Activated T-cell treated with anti-CD3 and anti-CD28 coated beads, Interleukin-2, amount 50 U/mL, for 72 hours (primary cell): ENCODE measurements at regions not wholly inside any gene's neighbourhood (a gene's known extent, or its start where the extent isn't known, plus 50 kb on each side); places are given as distances from the start of the nearest gene placed in this dataset.

Experiments used
- ATAC-seq, 2 donors: fragments of 150-1000 bp; cut with Tn5 transposase; replicated peaks in 1 of 2; 2 replicates each; pipeline ENCODE4 v1.10.0; 2021; ENCODE audit warnings: moderate library complexity in 2 of 2, mild to moderate bottlenecking in 1 of 2
- DNase-seq, 2 donors: peaks; one replicate each; pipeline ENCODE4 v3.0.0; 2021 to 2022; ENCODE audit warnings: mixed read lengths in 1 of 2
- H3K27ac Mint-ChIP-seq: one replicate; pipeline ENCODE4 v1.8.0; 2022; ENCODE audit warnings: mild to moderate bottlenecking, moderate library complexity, mixed read lengths
- H3K27me3 Mint-ChIP-seq: one replicate; pipeline ENCODE4 v1.8.0; 2022; ENCODE audit warnings: low read depth, mixed read lengths
- H3K36me3 Mint-ChIP-seq, 2 donors: one replicate each; pipeline ENCODE4 v1.8.0; 2022; ENCODE audit warnings: mixed read lengths in 2 of 2, mild to moderate bottlenecking in 1 of 2; ENCODE audit not compliant: insufficient read depth in 2 of 2
- H3K4me1 Mint-ChIP-seq: one replicate; pipeline ENCODE4 v1.8.0; 2022; ENCODE audit warnings: low read depth, mixed read lengths
- H3K4me3 Mint-ChIP-seq, 2 donors: one replicate each; pipeline ENCODE4 v1.8.0; 2022; ENCODE audit warnings: mild to moderate bottlenecking in 2 of 2, mixed read lengths in 2 of 2, moderate library complexity in 2 of 2
- H3K9me3 Mint-ChIP-seq, 2 donors: one replicate each; pipeline ENCODE4 v1.8.0; 2022; ENCODE audit warnings: mixed read lengths in 2 of 2

GRCh38 chr4:85257817-85258370 lies 217.1 kb upstream of the ARHGAP24 start:
- DNase-seq, result no peak
- Mint-ChIP-seq H3K4me3 (no peak overlapping the region), H3K27me3 (no peaks in the 10 kb centered on the region), H3K27ac (no peak overlapping the region), H3K9me3 (peaks cover 13 to 19% of the 10 kb centered on the region in 2 donors), H3K4me1 (no peaks in the 10 kb centered on the region), H3K36me3 (peaks cover 3 to 5% of the 10 kb centered on the region in 2 donors)
- ATAC-seq, result no peak

DNA sequence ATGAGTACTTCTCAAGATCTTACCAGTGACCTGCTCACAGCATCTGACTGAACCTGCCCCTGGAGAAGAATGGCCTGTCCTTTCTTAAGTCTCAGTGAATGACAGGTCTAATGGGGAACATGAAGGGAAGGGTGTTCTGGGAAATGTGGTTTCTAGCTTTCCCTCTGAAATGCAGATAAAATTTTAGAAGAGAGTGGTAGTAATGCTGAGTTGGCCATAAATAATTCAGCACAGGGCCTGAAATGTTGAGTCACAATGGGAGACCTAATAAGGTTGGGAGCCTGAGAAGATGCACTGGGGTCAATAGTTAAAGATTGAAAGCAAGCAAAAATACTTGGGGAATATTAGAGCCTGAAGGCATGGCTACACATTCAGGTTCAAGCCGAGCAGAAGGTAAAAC lies 214.9 kb upstream of the ARHGAP24 start:
- ATAC-seq, result no peak
- no peaks in the 10 kb centered on the region for H3K27me3 Mint-ChIP-seq
- no peaks in the 10 kb centered on the region for H3K4me1 Mint-ChIP-seq
- no peak overlapping the region for H3K4me3 Mint-ChIP-seq
- H3K27ac Mint-ChIP-seq, result no peak overlapping the region
- H3K36me3 Mint-ChIP-seq, result peaks cover 3 to 5% of the 10 kb centered on the region in 2 donors
- peaks cover 8 to 16% of the 10 kb centered on the region in 2 donors for H3K9me3 Mint-ChIP-seq
- no peak for DNase-seq

DNA sequence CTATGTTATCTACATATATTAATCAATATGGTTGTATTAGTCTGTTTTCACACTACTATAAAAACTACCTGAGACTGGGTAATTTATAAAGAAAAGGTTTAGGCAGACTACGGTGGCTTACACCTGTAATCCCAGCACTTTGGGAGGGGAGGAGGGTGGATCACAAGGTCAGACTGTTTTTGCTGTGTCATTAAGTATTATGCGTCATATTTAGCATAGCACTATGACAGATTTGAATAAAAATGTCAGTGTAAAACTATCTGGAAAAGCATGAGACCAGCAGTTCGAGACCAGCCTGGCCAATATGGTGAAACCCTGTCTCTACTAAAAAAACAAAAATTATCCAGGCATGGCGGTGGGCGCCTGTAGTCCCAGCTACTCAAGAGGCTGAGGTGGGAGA lies 209.7 kb upstream of the ARHGAP24 start:
- Mint-ChIP-seq H3K4me1 (no peaks in the 10 kb centered on the region), H3K36me3 (no peaks in the 10 kb centered on the region), H3K27me3 (no peaks in the 10 kb centered on the region), H3K9me3 (peaks cover 4 to 7% of the 10 kb centered on the region in 2 donors), H3K4me3 (no peak overlapping the region), H3K27ac (no peak overlapping the region)
- ATAC-seq (no peak), DNase-seq (no peak)

GRCh38 chr4:85268188-85268587 lies 206.8 kb upstream of the ARHGAP24 start:
- no peaks in the 10 kb centered on the region for H3K36me3 Mint-ChIP-seq
- no peak overlapping the region for H3K27ac Mint-ChIP-seq
- no peak overlapping the region for H3K4me3 Mint-ChIP-seq
- no peaks in the 10 kb centered on the region for H3K27me3 Mint-ChIP-seq
- peaks cover 8 to 12% of the 10 kb centered on the region in 2 donors for H3K9me3 Mint-ChIP-seq
- DNase-seq, result no peak
- no peaks in the 10 kb centered on the region for H3K4me1 Mint-ChIP-seq
- ATAC-seq, result no peak

GRCh38 chr4:85268961-85269360 lies 206.0 kb upstream of the ARHGAP24 start:
- Mint-ChIP-seq H3K36me3 (no peaks in the 10 kb centered on the region), H3K9me3 (peaks cover 8 to 15% of the 10 kb centered on the region in 2 donors), H3K4me3 (no peak overlapping the region), H3K27ac (no peak overlapping the region), H3K27me3 (no peaks in the 10 kb centered on the region), H3K4me1 (no peaks in the 10 kb centered on the region)
- ATAC-seq (no peak), DNase-seq (no peak)

- no peak for DNase-seq
- Mint-ChIP-seq H3K4me3 (no peak overlapping the region), H3K36me3 (no peaks in the 10 kb centered on the region), H3K9me3 (peaks cover 9 to 16% of the 10 kb centered on the region in 2 donors), H3K27ac (no peak overlapping the region), H3K27me3 (no peaks in the 10 kb centered on the region), H3K4me1 (no peaks in the 10 kb centered on the region)
- no peak for ATAC-seq
Measured at GRCh38 chr4:85274955-85275354, 200.0 kb upstream of the ARHGAP24 start.

- Mint-ChIP-seq H3K4me3 (no peak overlapping the region), H3K9me3 (no peaks in the 10 kb centered on the region), H3K27ac (no peak overlapping the region), H3K36me3 (no peaks in the 10 kb centered on the region), H3K4me1 (no peaks in the 10 kb centered on the region), H3K27me3 (no peaks in the 10 kb centered on the region)
- DNase-seq (no peak), ATAC-seq (no peak)
Measured at GRCh38 chr4:85280963-85281362, 194.0 kb upstream of the ARHGAP24 start.

DNA sequence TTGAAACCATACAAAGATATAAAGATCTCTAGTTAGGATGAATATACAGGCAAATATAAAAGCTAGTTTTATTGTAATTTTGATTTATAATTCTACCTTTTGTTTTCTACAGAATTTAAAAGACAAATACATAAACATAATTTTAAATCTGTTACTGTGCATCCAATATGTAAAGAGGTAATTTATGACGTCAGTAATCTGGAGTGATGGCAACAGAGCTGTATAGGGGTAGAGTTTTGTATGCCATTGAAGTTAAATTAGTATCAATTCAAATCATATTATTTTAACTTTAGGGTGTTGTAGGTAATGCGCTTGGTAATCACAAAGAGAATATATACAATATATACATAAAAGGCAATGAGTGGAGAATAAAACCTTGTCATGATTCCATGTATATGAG lies 183.7 kb upstream of the ARHGAP24 start:
- H3K4me1 Mint-ChIP-seq, result no peaks in the 10 kb centered on the region

GRCh38 chr4:85298037-85298436 lies 176.9 kb upstream of the ARHGAP24 start:
- Mint-ChIP-seq H3K36me3 (no peaks in the 10 kb centered on the region), H3K27me3 (no peaks in the 10 kb centered on the region), H3K9me3 (peaks cover 4 to 6% of the 10 kb centered on the region in 2 donors), H3K4me3 (no peak overlapping the region), H3K27ac (no peak overlapping the region), H3K4me1 (no peaks in the 10 kb centered on the region)
- ATAC-seq (no peak), DNase-seq (no peak)

More for the DNA sequence above, 183.7 kb upstream of the ARHGAP24 start:
- Mint-ChIP-seq H3K27ac (no peak overlapping the region), H3K4me3 (no peak overlapping the region), H3K9me3 (peaks cover 5 to 8% of the 10 kb centered on the region in 2 donors), H3K27me3 (no peaks in the 10 kb centered on the region), H3K36me3 (peaks cover 0 to 2% of the 10 kb centered on the region in 2 donors)
- ATAC-seq, result no peak
- DNase-seq, result no peak

- H3K4me3 Mint-ChIP-seq, result no peak overlapping the region
- H3K9me3 Mint-ChIP-seq, result peaks cover 2 to 4% of the 10 kb centered on the region in 2 donors
Measured at GRCh38 chr4:85302193-85302736, 172.7 kb upstream of the ARHGAP24 start.

DNA sequence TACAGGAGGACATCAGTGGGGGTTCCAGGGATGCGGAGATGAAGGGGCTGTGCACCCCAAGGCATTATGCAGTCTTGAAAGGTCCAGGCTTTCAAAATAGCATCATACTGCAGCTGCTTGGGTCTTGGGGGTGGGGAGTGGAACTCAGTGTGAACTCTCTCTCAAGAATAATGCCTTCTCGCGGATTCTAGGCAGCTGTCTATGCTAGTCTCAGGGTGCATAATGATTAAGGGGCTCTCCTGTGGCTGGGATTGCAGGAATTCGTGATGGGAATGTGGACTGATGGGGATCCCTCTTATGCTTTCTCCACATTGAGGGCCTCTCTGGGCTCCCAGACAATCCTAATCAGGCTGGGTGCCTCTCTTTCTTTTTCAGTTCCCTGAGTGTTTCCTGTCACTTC lies 172.2 kb upstream of the ARHGAP24 start:
- Mint-ChIP-seq H3K36me3 (no peaks in the 10 kb centered on the region), H3K27ac (no peak overlapping the region), H3K4me1 (no peaks in the 10 kb centered on the region), H3K27me3 (no peaks in the 10 kb centered on the region), H3K9me3 (peaks cover 2 to 4% of the 10 kb centered on the region in 2 donors), H3K4me3 (no peak overlapping the region)
- no peak for ATAC-seq
- no peak for DNase-seq

More at GRCh38 chr4:85302193-85302736, 172.7 kb upstream of the ARHGAP24 start:
- H3K4me1 Mint-ChIP-seq, result no peaks in the 10 kb centered on the region
- no peak overlapping the region for H3K27ac Mint-ChIP-seq
- H3K36me3 Mint-ChIP-seq, result no peaks in the 10 kb centered on the region
- no peak for DNase-seq
- ATAC-seq, result no peak
- no peaks in the 10 kb centered on the region for H3K27me3 Mint-ChIP-seq

DNA sequence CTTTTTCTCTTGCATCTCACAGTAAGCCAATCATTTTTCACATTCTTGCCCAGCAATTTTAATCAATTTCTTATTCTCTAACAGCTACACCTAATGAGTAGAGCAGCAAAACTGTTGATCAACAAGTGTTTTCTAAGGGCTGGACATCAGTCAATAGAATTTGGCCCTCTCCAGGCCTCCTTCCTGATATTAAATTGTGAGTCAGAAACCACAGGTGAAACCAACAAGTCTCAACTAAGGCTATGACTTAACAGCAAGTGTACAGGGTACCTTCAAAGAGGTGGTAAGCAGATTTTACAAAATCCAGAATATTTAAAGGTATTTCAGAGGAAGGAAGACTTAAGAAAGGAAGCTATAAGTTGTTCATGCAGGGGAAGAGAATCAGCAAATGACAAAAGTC lies 156.5 kb upstream of the ARHGAP24 start:
- H3K4me3 Mint-ChIP-seq, result no peak overlapping the region
- no peak for DNase-seq
- no peaks in the 10 kb centered on the region for H3K36me3 Mint-ChIP-seq
- H3K4me1 Mint-ChIP-seq, result no peaks in the 10 kb centered on the region
- no peaks in the 10 kb centered on the region for H3K27me3 Mint-ChIP-seq
- ATAC-seq, result no peak
- peaks cover 2 to 8% of the 10 kb centered on the region in 2 donors for H3K9me3 Mint-ChIP-seq
- H3K27ac Mint-ChIP-seq, result no peak overlapping the region

DNA sequence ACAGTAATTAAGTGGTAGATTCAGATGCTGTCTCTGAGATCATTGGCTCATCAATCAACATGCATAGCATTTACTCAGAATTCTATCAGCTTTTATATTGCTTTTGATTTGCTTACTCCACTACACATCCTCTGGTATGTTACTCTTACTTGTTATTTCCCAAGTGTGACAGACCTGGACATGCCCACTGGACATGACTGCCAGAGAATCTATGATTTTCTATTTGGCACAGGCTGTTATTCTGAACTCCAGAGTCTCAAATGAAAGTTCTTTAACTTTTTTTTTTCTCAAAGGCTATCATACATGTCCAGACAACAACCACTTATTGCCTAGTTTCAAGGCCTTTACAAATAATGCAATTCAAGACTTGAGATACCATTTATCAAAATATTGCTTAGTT lies 116.1 kb upstream of the ARHGAP24 start:
- Mint-ChIP-seq H3K27me3 (no peaks in the 10 kb centered on the region), H3K36me3 (no peaks in the 10 kb centered on the region), H3K4me3 (no peak overlapping the region), H3K27ac (no peak overlapping the region), H3K9me3 (peaks cover 0 to 7% of the 10 kb centered on the region in 2 donors), H3K4me1 (no peaks in the 10 kb centered on the region)
- no peak for ATAC-seq
- no peak for DNase-seq

GRCh38 chr4:85362550-85362949 lies 112.4 kb upstream of the ARHGAP24 start:
- H3K27ac Mint-ChIP-seq, result no peak overlapping the region
- H3K4me3 Mint-ChIP-seq, result no peak overlapping the region

More at GRCh38 chr4:85362550-85362949, 112.4 kb upstream of the ARHGAP24 start:
- ATAC-seq, result no peak
- no peak for DNase-seq
- peaks cover 0 to 4% of the 10 kb centered on the region in 2 donors for H3K9me3 Mint-ChIP-seq
- H3K36me3 Mint-ChIP-seq, result no peaks in the 10 kb centered on the region
- no peaks in the 10 kb centered on the region for H3K27me3 Mint-ChIP-seq
- H3K4me1 Mint-ChIP-seq, result no peaks in the 10 kb centered on the region
